VCaP (cell line): ENCODE measurements at regions not wholly inside any gene's neighbourhood (a gene's known extent, or its start where the extent isn't known, plus 50 kb on each side); places are given as distances from the start of the nearest gene placed in this dataset.

Source experiments
- H3K27ac ChIP-seq: fragments of 450-650 bp; 2 replicates; pipeline ENCODE4 v1.5.1; 2017
- TF ChIP-seq, protein P1 (sequence below): fragments of 450-650 bp; conservative IDR thresholded peaks from 2 replicates; pipeline ENCODE4 v1.5.1; 2017; ENCODE audit warnings: mild to moderate bottlenecking, moderate library complexity

DNA sequence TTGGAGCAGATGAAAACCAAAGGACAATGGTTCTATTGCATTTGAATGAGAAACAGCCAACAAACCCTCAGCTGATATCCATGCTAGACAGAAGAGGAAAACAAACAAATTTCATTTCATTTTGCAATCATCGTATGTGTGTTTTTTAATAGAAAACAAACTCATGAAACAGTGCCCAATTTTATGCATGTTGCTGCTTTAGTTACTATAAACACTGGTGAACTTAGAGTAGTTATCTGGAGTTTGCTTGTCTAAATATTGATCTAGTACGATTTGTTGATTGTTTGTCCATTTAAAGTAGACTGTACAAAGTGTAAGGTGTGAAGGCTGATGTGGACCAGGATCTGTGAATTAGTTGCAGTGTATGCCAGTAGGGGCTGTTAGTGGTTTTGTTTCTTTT lies 166.6 kb downstream of the KITLG start:
- no peak overlapping the region for H3K27ac ChIP-seq
- TF ChIP-seq, protein P1, sequence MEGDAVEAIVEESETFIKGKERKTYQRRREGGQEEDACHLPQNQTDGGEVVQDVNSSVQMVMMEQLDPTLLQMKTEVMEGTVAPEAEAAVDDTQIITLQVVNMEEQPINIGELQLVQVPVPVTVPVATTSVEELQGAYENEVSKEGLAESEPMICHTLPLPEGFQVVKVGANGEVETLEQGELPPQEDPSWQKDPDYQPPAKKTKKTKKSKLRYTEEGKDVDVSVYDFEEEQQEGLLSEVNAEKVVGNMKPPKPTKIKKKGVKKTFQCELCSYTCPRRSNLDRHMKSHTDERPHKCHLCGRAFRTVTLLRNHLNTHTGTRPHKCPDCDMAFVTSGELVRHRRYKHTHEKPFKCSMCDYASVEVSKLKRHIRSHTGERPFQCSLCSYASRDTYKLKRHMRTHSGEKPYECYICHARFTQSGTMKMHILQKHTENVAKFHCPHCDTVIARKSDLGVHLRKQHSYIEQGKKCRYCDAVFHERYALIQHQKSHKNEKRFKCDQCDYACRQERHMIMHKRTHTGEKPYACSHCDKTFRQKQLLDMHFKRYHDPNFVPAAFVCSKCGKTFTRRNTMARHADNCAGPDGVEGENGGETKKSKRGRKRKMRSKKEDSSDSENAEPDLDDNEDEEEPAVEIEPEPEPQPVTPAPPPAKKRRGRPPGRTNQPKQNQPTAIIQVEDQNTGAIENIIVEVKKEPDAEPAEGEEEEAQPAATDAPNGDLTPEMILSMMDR, result no peak

DNA sequence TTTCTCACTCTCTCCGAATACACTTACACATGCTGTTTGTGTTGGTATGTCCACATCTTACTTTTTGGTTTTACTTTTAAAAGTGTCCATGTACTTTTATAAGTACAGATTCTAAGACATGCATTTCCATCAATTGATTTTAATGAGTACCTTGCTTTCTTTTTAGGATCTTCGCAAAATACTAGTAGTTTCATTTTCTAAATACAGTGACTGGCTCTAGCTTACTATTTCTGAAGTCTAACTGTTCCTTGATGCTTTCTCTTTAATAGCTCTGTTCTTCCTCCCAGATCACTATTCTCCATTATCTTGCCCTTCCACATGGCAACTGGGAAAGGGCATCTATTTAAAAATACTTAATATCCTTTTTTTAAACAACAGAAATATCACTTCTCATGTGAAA lies 164.1 kb downstream of the KITLG start:
- TF ChIP-seq, protein P1, result no peak
- H3K27ac ChIP-seq, result no peak overlapping the region

DNA sequence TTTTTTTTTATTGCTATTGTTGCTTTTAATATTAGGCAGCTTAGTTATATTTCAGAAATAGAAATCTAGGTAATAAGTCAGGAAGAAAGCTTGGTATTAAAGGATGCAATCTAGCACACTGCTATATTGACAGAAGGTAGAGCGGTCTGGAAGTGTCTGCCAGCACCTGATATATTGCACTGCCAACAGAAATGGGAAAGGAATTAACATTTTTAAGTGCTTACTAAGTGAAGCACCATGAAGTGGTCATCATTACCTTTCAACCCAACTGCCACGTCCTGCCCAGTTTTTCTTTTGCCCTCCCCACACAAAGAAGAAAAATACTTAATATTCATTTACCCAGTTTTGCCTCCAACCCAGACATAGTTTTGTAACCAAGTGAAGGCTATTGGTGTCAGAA lies 163.5 kb downstream of the KITLG start:
- H3K27ac ChIP-seq, result peak overlapping the region; percentile 37
- TF ChIP-seq, protein P1, result no peak

DNA sequence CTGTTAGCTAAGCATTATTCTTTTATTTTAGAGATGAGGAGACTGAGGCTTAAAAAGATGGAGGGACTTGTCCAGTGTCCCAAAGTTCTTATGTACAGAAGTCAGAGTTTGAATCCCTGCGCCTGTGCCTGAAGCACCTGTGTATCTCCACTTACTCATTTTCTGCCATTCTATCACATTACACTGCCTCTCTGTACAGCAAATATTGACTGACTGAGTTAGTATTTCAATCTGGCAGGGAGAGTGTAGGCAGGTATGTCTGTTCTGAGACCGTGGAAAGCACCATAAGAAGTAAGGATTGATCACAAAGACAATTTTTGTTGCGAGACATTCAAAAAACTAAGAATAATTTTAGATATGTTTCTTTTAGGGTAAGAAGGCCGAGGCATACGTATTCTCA lies 162.7 kb downstream of the KITLG start:
- TF ChIP-seq, protein P1, result no peak
- peak overlapping the region; percentile 37 for H3K27ac ChIP-seq

DNA sequence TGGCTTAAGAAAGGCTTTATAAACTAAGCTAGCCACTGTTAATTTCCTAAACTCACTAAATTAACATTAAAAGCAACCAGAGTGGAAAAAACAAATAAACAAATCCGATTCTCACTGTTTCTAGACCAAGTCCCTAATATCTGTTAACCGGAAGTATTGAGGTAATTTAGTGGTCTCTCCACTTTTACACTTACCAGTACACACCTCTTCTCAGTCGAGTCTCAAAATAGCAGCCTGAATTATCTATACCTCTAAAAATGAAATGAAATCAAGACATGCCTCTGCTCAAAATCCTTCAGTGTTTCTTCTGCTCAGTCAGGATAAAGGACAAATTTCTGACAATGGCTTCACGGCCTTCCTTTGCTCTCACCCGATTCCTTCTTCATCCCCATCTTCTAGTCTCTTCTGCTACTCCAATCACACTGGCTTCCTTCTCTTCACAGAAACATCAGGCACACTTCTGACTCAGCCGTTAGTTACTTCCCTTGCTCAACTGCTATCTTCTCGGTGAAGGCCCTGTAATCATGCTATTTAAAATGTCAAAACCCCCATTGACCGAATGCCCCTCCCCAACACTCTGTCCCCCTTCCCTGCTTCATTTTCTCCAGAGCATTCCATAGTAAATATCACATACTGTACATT lies 161.3 kb downstream of the KITLG start:
- H3K27ac ChIP-seq, result no peak overlapping the region
- TF ChIP-seq, protein P1, result no peak

DNA sequence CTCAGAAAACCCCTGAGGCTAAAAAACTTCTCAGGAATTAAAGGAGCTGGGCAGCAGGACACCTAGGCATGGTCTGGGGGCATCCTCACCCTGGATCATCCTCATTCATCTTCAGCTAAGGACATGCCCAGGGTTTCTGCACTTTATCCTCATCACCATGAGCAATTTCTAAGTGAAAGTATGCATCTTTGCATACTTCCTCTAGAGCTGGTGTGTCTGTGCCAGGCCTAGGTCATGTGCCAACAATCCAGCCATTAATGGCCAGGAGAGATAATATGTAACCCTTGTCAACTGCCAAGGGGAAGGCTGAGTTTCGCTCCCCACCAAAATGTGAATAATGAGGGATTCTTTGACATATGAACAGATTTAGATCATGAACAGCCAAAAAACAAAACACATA lies 160.5 kb downstream of the KITLG start:
- TF ChIP-seq, protein P1, result no peak
- H3K27ac ChIP-seq, result no peak overlapping the region

DNA sequence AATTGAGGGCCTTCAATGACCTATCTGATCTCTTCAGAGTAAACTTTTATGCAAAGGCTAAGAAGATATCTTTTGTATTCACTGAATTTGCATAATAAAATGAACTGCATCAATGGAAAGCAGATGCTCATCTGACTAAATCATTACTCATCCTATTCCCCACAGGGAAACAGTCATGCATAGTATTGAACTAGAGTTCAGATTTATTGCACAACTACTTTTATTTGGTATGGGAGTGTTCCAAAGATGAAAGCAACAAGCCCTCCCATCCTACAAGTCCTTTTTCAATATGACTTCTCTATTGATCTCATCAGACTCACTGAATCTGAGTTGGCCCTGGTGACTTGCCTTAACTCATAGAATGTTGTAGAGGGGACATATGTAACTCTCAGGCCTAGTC lies 159.8 kb downstream of the KITLG start:
- no peak overlapping the region for H3K27ac ChIP-seq

More for the DNA sequence above, 159.8 kb downstream of the KITLG start:
- TF ChIP-seq, protein P1, result no peak
